ENCODE measurements at regions not wholly inside any gene's neighbourhood (a gene's known extent, or its start where the extent isn't known, plus 50 kb on each side); places are given as distances from the start of the nearest gene placed in this dataset.
A peak's percentile ranks its signal among the peaks of the same experiment; 100 is the strongest.
"Not testable (repeated sequence)": the region's sequence is repeated elsewhere in the genome, so short reads cannot be mapped to it uniquely, and the experiment has no call there.

- DNase-seq (ENCODE audit: low spot score): no peak
Measured at GRCh38 chr11:23480736-23481135, 620.5 kb upstream of the CCDC179 start.

GRCh38 chr11:23484146-23484545, 623.9 kb upstream of the CCDC179 start:
- not testable (repeated sequence) for DNase-seq (ENCODE audit: low spot score)

- DNase-seq (ENCODE audit: low spot score): not testable (repeated sequence)
Measured at GRCh38 chr11:23484618-23485017, 624.3 kb upstream of the CCDC179 start.

- no peak for DNase-seq (ENCODE audit: low spot score)
Measured at GRCh38 chr11:23490557-23491235, 630.4 kb upstream of the CCDC179 start.

- DNase-seq (ENCODE audit: low spot score): no peak
Measured at GRCh38 chr11:23494981-23495380, 634.7 kb upstream of the CCDC179 start.

- DNase-seq (ENCODE audit: low spot score): no peak
Measured at GRCh38 chr11:23496340-23496739, 636.1 kb upstream of the CCDC179 start.

GRCh38 chr11:23497040-23497439, 636.8 kb upstream of the CCDC179 start:
- no peak for DNase-seq (ENCODE audit: low spot score)

GRCh38 chr11:23502389-23502788, 642.1 kb upstream of the CCDC179 start:
- DNase-seq (ENCODE audit: low spot score): no peak

GRCh38 chr11:23502826-23503225, 642.6 kb upstream of the CCDC179 start:
- no peak for DNase-seq (ENCODE audit: low spot score)

- no peak for DNase-seq (ENCODE audit: low spot score)
Measured at GRCh38 chr11:23509023-23509422, 648.7 kb upstream of the CCDC179 start.

- DNase-seq (ENCODE audit: low spot score): no peak
Measured at GRCh38 chr11:23509821-23510220, 649.5 kb upstream of the CCDC179 start.

GRCh38 chr11:23519194-23519593, 658.9 kb upstream of the CCDC179 start:
- no peak for DNase-seq (ENCODE audit: low spot score)

- DNase-seq (ENCODE audit: low spot score): no peak
Measured at GRCh38 chr11:23520226-23520960, 660.1 kb upstream of the CCDC179 start.

GRCh38 chr11:23536907-23537306, 676.6 kb upstream of the CCDC179 start:
- no peak for DNase-seq (ENCODE audit: low spot score)

GRCh38 chr11:23539556-23539955, 679.3 kb upstream of the CCDC179 start:
- DNase-seq (ENCODE audit: low spot score): no peak

- DNase-seq (ENCODE audit: low spot score): peak; percentile 21
Measured at GRCh38 chr11:23540101-23540561, 679.9 kb upstream of the CCDC179 start.

- no peak for DNase-seq (ENCODE audit: low spot score)
Measured at GRCh38 chr11:23542189-23542588, 681.9 kb upstream of the CCDC179 start.

GRCh38 chr11:23542816-23543215, 682.5 kb upstream of the CCDC179 start:
- no peak for DNase-seq (ENCODE audit: low spot score)

GRCh38 chr11:23543651-23544222, 683.5 kb upstream of the CCDC179 start:
- no peak for DNase-seq (ENCODE audit: low spot score)

GRCh38 chr11:23551706-23552105, 691.4 kb upstream of the CCDC179 start:
- no peak for DNase-seq (ENCODE audit: low spot score)

- DNase-seq (ENCODE audit: low spot score): no peak
Measured at GRCh38 chr11:23554002-23554401, 693.7 kb upstream of the CCDC179 start.

GRCh38 chr11:23555085-23555484, 694.8 kb upstream of the CCDC179 start:
- no peak for DNase-seq (ENCODE audit: low spot score)

GRCh38 chr11:23556163-23556750, 696.0 kb upstream of the CCDC179 start:
- DNase-seq (ENCODE audit: low spot score): no peak
